Uterus (tissue), 2 donors: ENCODE measurements at regions not wholly inside any gene's neighbourhood (a gene's known extent, or its start where the extent isn't known, plus 50 kb on each side); places are given as distances from the start of the nearest gene placed in this dataset.
"Not testable (repeated sequence)": the region's sequence is repeated elsewhere in the genome, so short reads cannot be mapped to it uniquely, and the experiment has no call there.

Source experiments
- CTCF ChIP-seq, 4 experiments: fragments of 200-600 bp in 2 of 4; fragments of 450-650 bp in 2 of 4; sonication (generic) in 2 of 4; IDR thresholded peaks; one replicate each; pipeline ENCODE4 v1.5.1; 2016 to 2019; ENCODE audit warnings: antibody characterized with exemption in 4 of 4, mild to moderate bottlenecking in 2 of 4, moderate library complexity in 1 of 4
- POLR2A ChIP-seq, 2 donors: fragments of 450-650 bp; IDR thresholded peaks; one replicate each; pipeline ENCODE4 v1.6.1; 2016; ENCODE audit warnings: antibody characterized with exemption in 2 of 2, mild to moderate bottlenecking in 1 of 2, moderate library complexity in 1 of 2

- TF ChIP-seq CTCF, POLR2A (IDR thresholded peaks at IDR 0.05): not testable (repeated sequence)
Observed at GRCh38 chr4:33501587-33501986, 2742.7 kb downstream of the ARAP2 start.
